ENCODE measurements at regions not wholly inside any gene's neighbourhood (a gene's known extent, or its start where the extent isn't known, plus 50 kb on each side); places are given as distances from the start of the nearest gene placed in this dataset.
"Not testable (repeated sequence)": the region's sequence is repeated elsewhere in the genome, so short reads cannot be mapped to it uniquely, and the experiment has no call there.

DNA sequence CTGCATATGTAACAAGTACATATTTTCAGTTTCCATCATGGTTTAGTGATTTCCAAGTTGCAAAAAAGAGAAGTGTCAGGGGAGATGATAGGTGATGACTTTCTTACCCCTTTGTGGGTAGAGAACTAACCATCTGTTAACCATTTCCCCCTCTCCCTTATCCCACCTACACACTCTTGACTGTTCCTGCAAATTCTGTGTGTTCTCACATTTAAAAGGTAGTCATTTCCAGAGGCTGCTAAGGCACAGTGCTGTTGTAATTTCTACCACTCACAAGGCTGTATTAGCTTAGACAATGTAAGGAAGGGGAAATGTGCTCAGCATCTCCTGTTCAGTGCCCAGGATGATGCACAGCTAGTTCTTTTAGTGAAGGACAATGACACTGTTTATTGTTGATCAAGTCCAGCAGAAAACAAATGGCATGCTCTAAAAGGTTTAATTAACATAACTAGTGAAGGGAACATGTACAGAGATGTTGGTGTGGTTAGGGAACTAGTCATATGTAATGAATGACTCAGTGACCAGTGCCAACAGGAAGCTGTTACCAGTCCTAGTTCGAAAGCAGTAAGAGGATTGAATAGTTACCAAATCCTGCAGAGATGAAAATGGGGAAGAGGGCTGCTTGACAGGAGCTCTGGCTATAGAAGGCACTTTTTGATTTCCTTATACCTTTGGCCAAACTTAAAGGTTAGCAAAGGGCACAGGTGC is 165.1 kb downstream of the PLK2 start:
- Histone ChIP-seq H3K9me3 (no peaks in the 10 kb centered on the region), H3K4me1 (replicated peaks) (no peaks in the 10 kb centered on the region), H3K4me3 (no peak overlapping the region), H3K36me3 (no peaks in the 10 kb centered on the region), H3K27ac (no peak overlapping the region), H3K27me3 (replicated peaks; ENCODE audit: insufficient read depth) (no peaks in the 10 kb centered on the region)
- TF ChIP-seq, protein P1, sequence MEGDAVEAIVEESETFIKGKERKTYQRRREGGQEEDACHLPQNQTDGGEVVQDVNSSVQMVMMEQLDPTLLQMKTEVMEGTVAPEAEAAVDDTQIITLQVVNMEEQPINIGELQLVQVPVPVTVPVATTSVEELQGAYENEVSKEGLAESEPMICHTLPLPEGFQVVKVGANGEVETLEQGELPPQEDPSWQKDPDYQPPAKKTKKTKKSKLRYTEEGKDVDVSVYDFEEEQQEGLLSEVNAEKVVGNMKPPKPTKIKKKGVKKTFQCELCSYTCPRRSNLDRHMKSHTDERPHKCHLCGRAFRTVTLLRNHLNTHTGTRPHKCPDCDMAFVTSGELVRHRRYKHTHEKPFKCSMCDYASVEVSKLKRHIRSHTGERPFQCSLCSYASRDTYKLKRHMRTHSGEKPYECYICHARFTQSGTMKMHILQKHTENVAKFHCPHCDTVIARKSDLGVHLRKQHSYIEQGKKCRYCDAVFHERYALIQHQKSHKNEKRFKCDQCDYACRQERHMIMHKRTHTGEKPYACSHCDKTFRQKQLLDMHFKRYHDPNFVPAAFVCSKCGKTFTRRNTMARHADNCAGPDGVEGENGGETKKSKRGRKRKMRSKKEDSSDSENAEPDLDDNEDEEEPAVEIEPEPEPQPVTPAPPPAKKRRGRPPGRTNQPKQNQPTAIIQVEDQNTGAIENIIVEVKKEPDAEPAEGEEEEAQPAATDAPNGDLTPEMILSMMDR (IDR thresholded peaks at IDR 0.05), result no peak
- TF ChIP-seq POLR2A (IDR thresholded peaks at IDR 0.05) (no peak), POLR2AphosphoS5 (IDR thresholded peaks at IDR 0.05) (no peak)
- intact Hi-C loops (cut with DNase I), result no loop called here
- WGBS, result 54% methylated on average over 1 of the region's 1 CpG
- DNase-seq (ENCODE audit: low spot score), result no peak

DNA sequence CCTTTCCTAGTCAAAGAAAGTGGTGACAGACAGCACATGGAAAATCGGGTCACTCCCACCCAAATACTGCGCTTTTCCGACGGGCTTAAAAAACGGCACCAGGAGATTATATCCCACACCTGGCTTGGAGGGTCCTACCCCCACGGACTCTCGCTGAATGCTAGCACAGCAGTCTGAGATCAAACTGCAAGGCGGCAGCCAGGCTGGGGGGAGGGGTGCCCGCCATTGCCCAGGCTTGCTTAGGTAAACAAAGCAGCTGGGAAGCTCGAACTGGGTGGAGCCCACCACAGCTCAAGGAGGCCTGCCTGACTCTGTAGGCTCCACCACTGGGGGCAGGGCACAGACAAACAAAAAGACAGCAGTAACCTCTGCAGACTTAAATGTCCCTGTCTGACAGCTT is 171.6 kb downstream of the PLK2 start:
- H3K4me1 ChIP-seq (replicated peaks); H3K9me3 ChIP-seq; intact Hi-C loops (cut with DNase I); H3K27ac ChIP-seq; H3K27me3 ChIP-seq (replicated peaks; ENCODE audit: insufficient read depth); H3K4me3 ChIP-seq; DNase-seq (ENCODE audit: low spot score); H3K36me3 ChIP-seq: not testable (repeated sequence)
- WGBS, result 78% methylated on average over 10 of the region's 10 CpGs

DNA sequence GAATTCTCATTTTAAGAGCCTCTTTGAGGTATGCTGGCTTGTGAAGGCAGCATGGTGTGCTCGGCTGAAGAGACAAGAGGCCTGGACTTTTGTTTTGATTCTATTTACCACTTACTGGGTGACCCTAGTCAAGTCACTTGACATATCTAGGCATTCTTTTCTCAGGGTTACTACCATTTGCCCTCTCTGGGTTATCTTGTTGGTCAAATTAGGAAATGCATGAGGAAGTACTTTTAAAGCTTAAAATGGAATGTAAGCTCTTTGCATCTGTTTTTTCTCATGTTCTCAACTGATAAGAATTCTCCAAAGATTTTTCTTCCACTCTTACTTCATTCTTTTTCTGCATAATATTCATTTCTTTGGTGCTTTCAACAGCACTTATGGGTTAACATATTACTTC is 173.1 kb downstream of the PLK2 start:
- TF ChIP-seq POLR2AphosphoS5 (IDR thresholded peaks at IDR 0.05) (no peak), POLR2A (IDR thresholded peaks at IDR 0.05) (no peak)
- TF ChIP-seq, protein P1 (IDR thresholded peaks at IDR 0.05), result no peak
- H3K4me3 ChIP-seq, result no peak overlapping the region
- no peak for DNase-seq (ENCODE audit: low spot score)
- H3K27ac ChIP-seq, result no peak overlapping the region
- no peaks in the 10 kb centered on the region for H3K36me3 ChIP-seq
- H3K9me3 ChIP-seq, result no peaks in the 10 kb centered on the region
- intact Hi-C loops (cut with DNase I), result no loop called here
- H3K4me1 ChIP-seq (replicated peaks), result no peaks in the 10 kb centered on the region
- H3K27me3 ChIP-seq (replicated peaks; ENCODE audit: insufficient read depth), result no peaks in the 10 kb centered on the region
- WGBS, result 100% methylated on average over 1 of the region's 1 CpG

DNA sequence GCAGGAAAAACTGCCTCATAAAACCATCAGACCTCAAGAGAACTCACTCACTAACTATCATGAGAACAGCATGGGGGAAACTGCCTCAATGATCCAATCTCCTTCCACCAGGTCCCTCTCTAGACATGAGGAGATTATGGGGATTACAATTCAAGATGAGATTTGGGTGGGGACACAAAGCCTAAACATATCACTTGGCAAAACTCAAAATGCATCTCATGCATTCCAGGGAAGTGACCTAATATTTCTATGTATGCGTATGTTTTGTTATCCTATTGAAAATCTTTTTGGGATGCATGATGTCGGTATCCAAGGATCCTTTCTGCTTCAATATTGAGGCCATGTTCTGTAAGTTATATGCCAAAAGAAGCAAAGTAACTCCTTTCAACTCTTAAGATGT is 174.0 kb downstream of the PLK2 start:
- Histone ChIP-seq H3K4me1 (replicated peaks) (no peaks in the 10 kb centered on the region), H3K9me3 (no peaks in the 10 kb centered on the region), H3K4me3 (no peak overlapping the region), H3K27ac (no peak overlapping the region), H3K36me3 (no peaks in the 10 kb centered on the region), H3K27me3 (replicated peaks; ENCODE audit: insufficient read depth) (no peaks in the 10 kb centered on the region)
- no peak for DNase-seq (ENCODE audit: low spot score)
- intact Hi-C loops (cut with DNase I), result no loop called here
- 97% methylated on average over 2 of the region's 2 CpGs for WGBS
- TF ChIP-seq, protein P1 (IDR thresholded peaks at IDR 0.05), result no peak
- no peak for TF ChIP-seq POLR2AphosphoS5 (IDR thresholded peaks at IDR 0.05)
- no peak for TF ChIP-seq POLR2A (IDR thresholded peaks at IDR 0.05)

DNA sequence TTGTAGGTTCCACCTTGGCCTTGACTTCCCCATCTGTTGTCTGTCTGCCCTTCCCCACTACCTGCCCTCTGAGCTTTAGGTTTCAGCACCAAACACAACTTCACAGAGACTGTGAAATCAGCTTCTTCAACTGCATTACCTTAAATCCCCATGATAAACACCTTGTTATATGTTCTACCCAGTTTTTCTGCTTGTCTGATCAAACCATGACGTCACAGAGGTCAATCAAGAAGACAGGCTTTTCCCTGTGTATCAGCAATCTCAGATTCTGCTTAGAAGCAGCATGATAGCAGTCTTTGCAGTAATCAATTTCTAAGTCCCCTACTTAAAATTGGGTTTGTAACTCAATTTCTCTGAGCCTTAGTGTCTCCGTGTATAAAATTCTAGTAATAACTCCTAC is 175.0 kb downstream of the PLK2 start:
- H3K36me3 ChIP-seq, result no peaks in the 10 kb centered on the region
- H3K4me1 ChIP-seq (replicated peaks), result no peaks in the 10 kb centered on the region
- TF ChIP-seq POLR2AphosphoS5 (IDR thresholded peaks at IDR 0.05), result no peak
- no peak for TF ChIP-seq POLR2A (IDR thresholded peaks at IDR 0.05)
- TF ChIP-seq, protein P1 (IDR thresholded peaks at IDR 0.05), result no peak
- H3K9me3 ChIP-seq, result no peaks in the 10 kb centered on the region
- 91% methylated on average over 2 of the region's 2 CpGs for WGBS
- no peak overlapping the region for H3K27ac ChIP-seq
- H3K4me3 ChIP-seq, result no peak overlapping the region
- no peak for DNase-seq (ENCODE audit: low spot score)
- H3K27me3 ChIP-seq (replicated peaks; ENCODE audit: insufficient read depth), result no peaks in the 10 kb centered on the region
- intact Hi-C loops (cut with DNase I), result no loop called here
